H1 (cell line): ENCODE measurements at regions not wholly inside any gene's neighbourhood (a gene's known extent, or its start where the extent isn't known, plus 50 kb on each side); places are given as distances from the start of the nearest gene placed in this dataset.

Experiments
- CTCF ChIA-PET: fragments of 300-600 bp; sonication (Branson Sonifier 250); formaldehyde crosslinking; loops from one replicate; lab custom pipeline; 2021; ENCODE audit not compliant: partially characterized antibody; lab: Charles Lee
- POLR2A ChIA-PET: fragments of 300-600 bp; sonication (Branson Sonifier 250); formaldehyde crosslinking; loops from one replicate; lab custom pipeline; 2021; ENCODE audit warnings: inconsistent platforms; ENCODE audit not compliant: partially characterized antibody; lab: Charles Lee
- DNase-seq, 2 experiments: peaks; one replicate each; pipeline versions ENCODE4 v3.0.0 to v3.0.0-alpha.2; 2010 to 2022; ENCODE audit warnings: low spot score in 2 of 2, low read depth in 1 of 2, mixed read lengths in 1 of 2
- FAIRE-seq: peaks from 2 replicates; lab custom pipeline; 2011; peaks lifted over from hg19 to GRCh38; lab: Jason Lieb, UNC
- H2AFZ ChIP-seq: 2 replicates; pipeline ENCODE4 v1.8.1; 2012; ENCODE audit warnings: low read length, inconsistent platforms
- H2AK5ac ChIP-seq: 2 replicates; pipeline ENCODE4 v1.6.1; 2013; ENCODE audit warnings: low read depth, low read length
- H2BK120ac ChIP-seq: replicated peaks from 2 replicates; pipeline ENCODE3; 2013; ENCODE audit warnings: low read depth, low read length, inconsistent platforms
- H2BK12ac ChIP-seq: 2 replicates; pipeline ENCODE4 v1.6.1; 2013; ENCODE audit warnings: low read depth, low read length
- H2BK15ac ChIP-seq: 2 replicates; pipeline ENCODE4 v1.6.1; 2013; ENCODE audit warnings: low read length
- H2BK20ac ChIP-seq: 2 replicates; pipeline ENCODE4 v1.6.1; 2013; ENCODE audit warnings: low read length
- H2BK5ac ChIP-seq: 2 replicates; pipeline ENCODE4 v1.6.1; 2013; ENCODE audit warnings: low read depth, low read length
- H3K14ac ChIP-seq: 2 replicates; pipeline ENCODE4 v1.6.1; 2013; ENCODE audit warnings: inconsistent platforms; ENCODE audit not compliant: insufficient read length
- H3K18ac ChIP-seq: 2 replicates; pipeline ENCODE4 v1.6.1; 2013; ENCODE audit warnings: low read length; ENCODE audit errors: extremely low read depth
- H3K23ac ChIP-seq: 2 replicates; pipeline ENCODE4 v1.6.1; 2013; ENCODE audit warnings: inconsistent platforms; ENCODE audit not compliant: insufficient read length
- H3K23me2 ChIP-seq: 2 replicates; pipeline ENCODE4 v1.6.1; 2013; ENCODE audit warnings: low read depth, low read length
- H3K27ac ChIP-seq: 2 replicates; pipeline ENCODE4 v1.6.1; 2011; ENCODE audit warnings: low read depth, low read length, inconsistent platforms
- H3K27me3 ChIP-seq, 4 experiments: replicated peaks in 1 of 4; 1 replicate in 1 of 4; 2 replicates in 3 of 4; pipeline versions ENCODE4 v1.6.1 to v1.8.1; 2011 to 2013; ENCODE audit warnings: low read length in 3 of 4, mild to moderate bottlenecking in 3 of 4, inconsistent platforms in 2 of 4, mixed read lengths in 2 of 4, moderate library complexity in 1 of 4; ENCODE audit not compliant: control insufficient read depth in 3 of 4, insufficient read depth in 3 of 4; ENCODE audit errors: extremely low read depth in 1 of 4
- H3K36me3 ChIP-seq, 4 experiments: 2 replicates each; pipeline versions ENCODE4 v1.6.1 to v1.8.1; 2011 to 2013; ENCODE audit warnings: mild to moderate bottlenecking in 4 of 4, low read length in 3 of 4, moderate library complexity in 2 of 4, control low read depth in 1 of 4, inconsistent platforms in 1 of 4; ENCODE audit not compliant: insufficient read depth in 4 of 4, control insufficient read depth in 2 of 4
- H3K4ac ChIP-seq: replicated peaks from 2 replicates; pipeline ENCODE3; 2013; ENCODE audit warnings: low read length, low read depth, mixed read lengths, inconsistent platforms; ENCODE audit not compliant: insufficient read length
- H3K4me1 ChIP-seq, 4 experiments: replicated peaks in 1 of 4; 1 replicate in 1 of 4; 2 replicates in 3 of 4; pipeline versions ENCODE4 v1.6.1 to v1.8.1; 2011 to 2013; ENCODE audit warnings: low read length in 3 of 4, inconsistent platforms in 2 of 4, mixed read lengths in 1 of 4; ENCODE audit not compliant: insufficient read depth in 4 of 4, control insufficient read depth in 3 of 4
- H3K4me2 ChIP-seq, 2 experiments: 2 replicates each; pipeline versions ENCODE4 v1.6.1 to v1.8.1; 2011 to 2013; ENCODE audit warnings: low read depth in 2 of 2, low read length in 2 of 2, control low read depth in 1 of 2, inconsistent platforms in 1 of 2, mild to moderate bottlenecking in 1 of 2; ENCODE audit not compliant: insufficient read depth in 1 of 2
- H3K4me3 ChIP-seq, 4 experiments: fragments of 200-600, 300-600 bp in 1 of 4; sonication (generic), shearing (Covaris generic), sonication (Bioruptor Twin) in 1 of 4; 2 replicates each; pipeline versions ENCODE4 v1.5.1 to v1.8.1; 2011 to 2016; ENCODE audit warnings: low read length in 4 of 4, low read depth in 3 of 4, control low read depth in 2 of 4, inconsistent platforms in 2 of 4, mild to moderate bottlenecking in 2 of 4, mixed read lengths in 1 of 4, moderate library complexity in 1 of 4; ENCODE audit not compliant: insufficient read depth in 2 of 4; ENCODE audit errors: extremely low read depth in 1 of 4
- H3K56ac ChIP-seq: replicated peaks from 2 replicates; pipeline ENCODE3; 2013; ENCODE audit warnings: low read depth, mild to moderate bottlenecking, mixed read lengths, low read length, inconsistent platforms; ENCODE audit not compliant: insufficient read length
- H3K79me1 ChIP-seq: 2 replicates; pipeline ENCODE4 v1.6.1; 2013; ENCODE audit warnings: low read depth, low read length, control low read depth
- H3K79me2 ChIP-seq, 2 experiments: 2 replicates each; pipeline versions ENCODE4 v1.6.1 to v1.8.1; 2012 to 2013; ENCODE audit warnings: low read length in 2 of 2, mild to moderate bottlenecking in 2 of 2, inconsistent platforms in 1 of 2; ENCODE audit not compliant: insufficient read depth in 2 of 2, control insufficient read depth in 1 of 2
- H3K9ac ChIP-seq, 4 experiments: replicated peaks in 1 of 4; 1 replicate in 1 of 4; 2 replicates in 3 of 4; pipeline versions ENCODE4 v1.6.1 to v1.8.1; 2011 to 2013; ENCODE audit warnings: low read depth in 3 of 4, low read length in 3 of 4, control low read depth in 2 of 4, mild to moderate bottlenecking in 2 of 4, moderate library complexity in 2 of 4, inconsistent platforms in 1 of 4; ENCODE audit errors: extremely low read depth in 1 of 4
- H3K9me3 ChIP-seq, 2 experiments: 2 replicates each; pipeline versions ENCODE4 v1.6.1 to v1.8.1; 2012 to 2013; ENCODE audit warnings: mild to moderate bottlenecking in 2 of 2, moderate library complexity in 2 of 2, control low read depth in 1 of 2, inconsistent platforms in 1 of 2, low read depth in 1 of 2, low read length in 1 of 2, mixed read lengths in 1 of 2; ENCODE audit not compliant: insufficient read depth in 2 of 2
- H4K20me1 ChIP-seq, 2 experiments: replicated peaks in 1 of 2; 2 replicates each; pipeline versions ENCODE3 to v1.8.1; 2011 to 2013; ENCODE audit warnings: inconsistent platforms in 2 of 2, low read length in 2 of 2, mild to moderate bottlenecking in 1 of 2; ENCODE audit not compliant: insufficient read depth in 2 of 2, control insufficient read depth in 1 of 2
- H4K5ac ChIP-seq: 2 replicates; pipeline ENCODE4 v1.6.1; 2013; ENCODE audit warnings: low read length, low read depth, mixed read lengths, inconsistent platforms; ENCODE audit not compliant: insufficient read length
- H4K8ac ChIP-seq: 2 replicates; pipeline ENCODE4 v1.8.0; 2013; ENCODE audit warnings: mild to moderate bottlenecking, moderate library complexity, low read length, inconsistent platforms; ENCODE audit not compliant: insufficient read depth; ENCODE audit errors: extremely low read depth
- H4K91ac ChIP-seq: replicated peaks from 2 replicates; pipeline ENCODE3; 2013; ENCODE audit warnings: low read length, mixed read lengths, inconsistent platforms; ENCODE audit not compliant: insufficient read length
- EGR1 ChIP-seq: IDR thresholded peaks from 2 replicates; pipeline ENCODE4 v1.6.1; 2011; ENCODE audit warnings: low read depth, low read length, borderline replicate concordance
- FOSL1 ChIP-seq: IDR thresholded peaks from 2 replicates; pipeline ENCODE4 v1.6.1; 2011; ENCODE audit warnings: mild to moderate bottlenecking, low read depth, low read length, moderate library complexity; ENCODE audit not compliant: insufficient read depth
- HDAC2 ChIP-seq, 2 experiments: fragments of 300-600 bp in 1 of 2; sonication (generic) in 1 of 2; IDR thresholded peaks; 2 replicates each; pipeline ENCODE4 v1.6.1; 2011 to 2012; ENCODE audit warnings: low read depth in 2 of 2, low read length in 2 of 2, mild to moderate bottlenecking in 2 of 2, moderate library complexity in 2 of 2, borderline replicate concordance in 1 of 2, inconsistent platforms in 1 of 2
- HDAC6 ChIP-seq: IDR thresholded peaks from one replicate; pipeline ENCODE4 v1.7.1; 2012; ENCODE audit warnings: low read depth, mild to moderate bottlenecking, inconsistent platforms, low read length, moderate library complexity
- MAFK ChIP-seq: IDR thresholded peaks from 2 replicates; pipeline ENCODE4 v1.6.1; 2012; ENCODE audit warnings: low read depth, mild to moderate bottlenecking, improper control_type of control experiment, low read length
- RFX5 ChIP-seq: IDR thresholded peaks from 2 replicates; pipeline ENCODE4 v1.6.1; 2011; ENCODE audit warnings: low read depth, low read length, improper control_type of control experiment, borderline replicate concordance
- WGBS, 2 experiments: shearing (Covaris generic) in 1 of 2; methylation state at CpG; one replicate each; pipeline versions ENCODE4 v1.1.6 to v1.1.7; 2013 to 2015; ENCODE audit warnings: low lambda C conversion rate in 2 of 2, mixed read lengths in 2 of 2, inconsistent platforms in 1 of 2, low coverage in 1 of 2, missing lambda C conversion rate in 1 of 2; ENCODE audit not compliant: insufficient replicate concordance in 2 of 2, insufficient coverage in 1 of 2, insufficient read length in 1 of 2; ENCODE audit errors: extremely low coverage in 1 of 2, missing lambda C conversion rate in 1 of 2; 5-methylcytosine and 5-hydroxymethylcytosine counted together
- TF ChIP-seq, protein P1 (sequence below): IDR thresholded peaks from 2 replicates; pipeline ENCODE4 v1.6.1; 2011; ENCODE audit warnings: low read depth, mild to moderate bottlenecking, low read length; ENCODE audit not compliant: insufficient read depth

DNA sequence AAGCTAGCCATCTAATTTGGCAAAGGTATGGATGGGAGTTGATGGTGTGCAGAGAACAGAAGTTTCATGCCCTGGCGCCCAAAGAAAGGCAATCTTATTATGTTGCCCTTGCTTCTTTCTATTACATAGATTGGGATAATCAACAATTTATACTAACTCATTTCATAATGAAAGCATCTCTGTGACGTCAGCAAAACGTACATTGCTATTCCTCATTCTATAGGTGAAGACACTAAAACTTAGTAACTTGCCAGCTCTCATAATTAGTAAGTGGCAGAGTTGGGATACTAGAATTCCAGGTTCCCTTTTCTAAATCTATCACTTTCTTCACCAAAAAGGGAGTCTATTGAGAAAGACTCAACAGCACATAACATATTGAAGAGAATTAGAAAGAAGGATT is 374.8 kb downstream of the NR2F1-AS1 start:
- H2BK20ac ChIP-seq: no peak overlapping the region
- H3K27ac ChIP-seq: no peak overlapping the region
- H2BK12ac ChIP-seq: no peak overlapping the region
- no peak for FAIRE-seq
- H3K4me3 ChIP-seq: no peak overlapping the region
- 89% methylated on average over 3 of the region's 3 CpGs; no CpG with 5 or more reads in 1 of the 2 experiments for WGBS, 2 experiments
- H3K9ac ChIP-seq: no peak overlapping the region
- no peak overlapping the region for H4K91ac ChIP-seq
- H3K56ac ChIP-seq: no peak overlapping the region
- no peaks in the 10 kb centered on the region for H4K20me1 ChIP-seq
- no peak overlapping the region for H2AK5ac ChIP-seq
- H3K4ac ChIP-seq: no peak overlapping the region
- no peak overlapping the region for H4K5ac ChIP-seq
- CTCF ChIA-PET: no interaction called here
- H2AFZ ChIP-seq: no peak overlapping the region
- no peak overlapping the region for H4K8ac ChIP-seq
- no peak overlapping the region for H3K14ac ChIP-seq
- H3K23me2 ChIP-seq: no peaks in the 10 kb centered on the region; the same call in 1 of the 2 replicates
- no peak overlapping the region for H2BK5ac ChIP-seq
- no peak overlapping the region for H2BK120ac ChIP-seq
- no peaks in the 10 kb centered on the region for H3K27me3 ChIP-seq
- no peaks in the 10 kb centered on the region for H3K9me3 ChIP-seq
- no peak overlapping the region for H2BK15ac ChIP-seq
- no peaks in the 10 kb centered on the region for H3K36me3 ChIP-seq
- H3K79me2 ChIP-seq: no peaks in the 10 kb centered on the region
- no peaks in the 10 kb centered on the region for H3K79me1 ChIP-seq
- TF ChIP-seq, protein P1, sequence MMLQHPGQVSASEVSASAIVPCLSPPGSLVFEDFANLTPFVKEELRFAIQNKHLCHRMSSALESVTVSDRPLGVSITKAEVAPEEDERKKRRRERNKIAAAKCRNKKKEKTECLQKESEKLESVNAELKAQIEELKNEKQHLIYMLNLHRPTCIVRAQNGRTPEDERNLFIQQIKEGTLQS: no peak
- no peak for TF ChIP-seq HDAC6
- TF ChIP-seq MAFK: no peak
- no peak for TF ChIP-seq FOSL1
- no peak for TF ChIP-seq HDAC2 (IDR thresholded peaks at IDR 0.05; ENCODE audit: borderline replicate concordance in 1 of 2, low read depth in 2 of 2, low read length in 2 of 2)
- no peak for TF ChIP-seq RFX5
- no peak for TF ChIP-seq EGR1
- TF ChIP-seq, all 59 proteins: peak for 0
- H3K18ac ChIP-seq: no peak overlapping the region
- no peak for DNase-seq
- POLR2A ChIA-PET: no interaction called here
- H3K23ac ChIP-seq: no peak overlapping the region
- no peaks in the 10 kb centered on the region for H3K4me1 ChIP-seq
- H3K4me2 ChIP-seq: no peak overlapping the region
